ENCODE measurements at regions not wholly inside any gene's neighbourhood (a gene's known extent, or its start where the extent isn't known, plus 50 kb on each side); places are given as distances from the start of the nearest gene placed in this dataset.

- no peak for DNase-seq (ENCODE audit: low spot score in 2 of 2)
- Histone ChIP-seq H3K36me3 (no peaks in the 10 kb centered on the region), H3K4me3 (no peak overlapping the region), H3K27me3 (no peaks in the 10 kb centered on the region), H3K9me3 (no peaks in the 10 kb centered on the region), H3K27ac (no peak overlapping the region), H3K4me1 (no peaks in the 10 kb centered on the region)
- TF ChIP-seq CTCF (IDR thresholded peaks at IDR 0.05) = no peak
- intact Hi-C loops (cut with DNase I) = no loop called here
Observed at GRCh38 chr4:54496412-54496811, 161.3 kb upstream of the KIT start.

- Histone ChIP-seq H3K27me3 (no peaks in the 10 kb centered on the region), H3K4me3 (no peak overlapping the region), H3K36me3 (no peaks in the 10 kb centered on the region), H3K27ac (no peak overlapping the region), H3K9me3 (no peaks in the 10 kb centered on the region), H3K4me1 (no peaks in the 10 kb centered on the region)
- no peak for TF ChIP-seq CTCF (IDR thresholded peaks at IDR 0.05)
- intact Hi-C loops (cut with DNase I) = no loop called here
- no peak for DNase-seq (ENCODE audit: low spot score in 2 of 2)
Observed at GRCh38 chr4:54497947-54498346, 159.8 kb upstream of the KIT start.

- Histone ChIP-seq H3K9me3 (no peaks in the 10 kb centered on the region), H3K27ac (no peak overlapping the region), H3K4me3 (no peak overlapping the region), H3K27me3 (no peaks in the 10 kb centered on the region), H3K36me3 (no peaks in the 10 kb centered on the region), H3K4me1 (no peaks in the 10 kb centered on the region)
- DNase-seq (ENCODE audit: low spot score in 2 of 2) = no peak
- intact Hi-C loops (cut with DNase I) = no loop called here
- TF ChIP-seq CTCF (IDR thresholded peaks at IDR 0.05) = no peak
Observed at GRCh38 chr4:54498661-54499111, 159.1 kb upstream of the KIT start.

GRCh38 chr4:54499308-54500074, 158.3 kb upstream of the KIT start:
- Histone ChIP-seq H3K27me3 (no peaks in the 10 kb centered on the region), H3K4me3 (no peak overlapping the region), H3K27ac (no peak overlapping the region), H3K36me3 (no peaks in the 10 kb centered on the region), H3K9me3 (no peaks in the 10 kb centered on the region), H3K4me1 (no peaks in the 10 kb centered on the region)
- TF ChIP-seq CTCF (IDR thresholded peaks at IDR 0.05) = no peak
- intact Hi-C loops (cut with DNase I) = no loop called here
- DNase-seq (ENCODE audit: low spot score in 2 of 2) = no peak

GRCh38 chr4:54505362-54505761, 152.4 kb upstream of the KIT start:
- Histone ChIP-seq H3K27ac (no peak overlapping the region), H3K4me1 (no peaks in the 10 kb centered on the region), H3K4me3 (no peak overlapping the region), H3K36me3 (no peaks in the 10 kb centered on the region), H3K27me3 (no peaks in the 10 kb centered on the region), H3K9me3 (no peaks in the 10 kb centered on the region)
- no peak for TF ChIP-seq CTCF (IDR thresholded peaks at IDR 0.05)
- intact Hi-C loops (cut with DNase I) = no loop called here
- no peak for DNase-seq (ENCODE audit: low spot score in 2 of 2)
